NCI-H69 (cell line): ENCODE measurements at regions not wholly inside any gene's neighbourhood (a gene's known extent, or its start where the extent isn't known, plus 50 kb on each side); places are given as distances from the start of the nearest gene placed in this dataset.

Experiments
- DNase-seq: peaks from one replicate; lab custom pipeline; 2025; lab: John Stamatoyannopoulos, UW

DNA sequence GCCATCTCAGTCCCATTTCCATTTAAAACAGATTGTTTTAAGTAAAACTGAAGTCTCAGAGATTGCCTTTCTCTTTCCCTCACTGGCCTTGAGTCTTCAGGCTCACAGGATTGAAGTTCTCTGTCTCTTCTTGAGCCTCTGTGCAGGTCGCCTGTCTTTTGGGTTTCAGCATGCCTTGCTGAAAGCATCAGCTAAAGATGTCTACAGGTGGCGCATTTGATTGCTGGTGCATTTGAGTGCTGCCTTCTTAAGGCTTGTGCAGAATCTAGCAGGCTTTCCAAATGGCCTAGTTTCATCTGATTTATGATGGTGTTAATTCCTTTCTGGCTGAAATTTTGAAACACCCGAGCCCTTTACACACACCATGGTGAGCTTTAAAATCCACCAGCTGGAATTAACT lies 1062.2 kb upstream of the FBXO33 start:
- no peak for DNase-seq

DNA sequence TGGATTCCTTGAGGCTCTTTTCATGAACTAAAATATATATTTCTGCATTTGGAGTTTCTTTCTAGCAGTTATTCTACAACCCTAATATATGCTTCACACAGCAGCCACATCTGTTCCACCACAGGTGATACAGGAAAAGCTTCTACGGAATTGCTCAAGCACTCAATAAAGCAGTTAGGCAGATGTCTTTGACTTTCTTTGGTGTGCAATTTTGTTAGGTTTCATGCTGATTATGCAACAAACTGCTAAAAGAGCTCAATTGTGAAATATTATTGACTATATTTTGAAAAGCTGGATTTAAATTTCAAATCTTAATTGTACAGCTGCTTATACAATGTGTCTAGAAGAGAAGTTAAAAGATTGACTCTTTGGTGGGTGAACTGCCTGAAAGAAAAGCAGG lies 1055.6 kb upstream of the FBXO33 start:
- DNase-seq, result no peak

DNA sequence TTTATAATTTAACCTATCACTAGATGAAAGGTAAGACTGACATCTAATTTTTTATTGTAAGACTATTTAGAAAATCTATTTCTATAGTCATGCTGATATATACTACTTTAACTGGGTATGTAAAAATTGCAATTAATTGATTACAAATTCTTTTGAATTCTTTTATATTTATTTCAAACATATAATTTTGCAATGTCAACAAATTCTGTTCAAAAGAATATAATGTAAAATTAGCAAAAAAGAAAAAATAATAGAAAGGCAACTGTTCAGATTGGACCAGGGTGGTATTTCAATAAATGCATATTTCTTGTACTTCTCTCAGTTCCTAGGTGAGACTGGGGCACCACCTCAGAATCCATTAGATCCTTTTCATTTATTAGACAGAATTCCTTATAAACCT lies 1053.5 kb upstream of the FBXO33 start:
- DNase-seq, result no peak

DNA sequence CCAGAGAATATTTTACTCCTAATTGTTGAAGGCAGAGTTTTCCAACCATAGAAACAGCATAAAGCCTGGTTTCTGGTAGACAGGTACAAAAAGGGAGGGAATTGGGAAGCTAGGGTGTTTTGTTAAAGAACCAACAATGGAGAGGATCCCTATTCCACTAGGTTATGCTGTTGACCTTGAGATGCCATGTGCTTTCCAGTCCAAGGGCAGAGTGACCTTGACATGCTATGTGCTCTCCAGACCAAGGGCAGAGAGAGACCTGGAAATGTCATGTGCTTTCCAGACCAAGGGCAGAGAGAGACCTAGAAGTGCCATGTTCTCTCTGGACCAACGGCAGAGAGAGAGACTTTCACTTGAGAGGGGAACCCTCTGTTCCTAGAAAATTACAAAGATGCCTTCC lies 1043.8 kb upstream of the FBXO33 start:
- no peak for DNase-seq

DNA sequence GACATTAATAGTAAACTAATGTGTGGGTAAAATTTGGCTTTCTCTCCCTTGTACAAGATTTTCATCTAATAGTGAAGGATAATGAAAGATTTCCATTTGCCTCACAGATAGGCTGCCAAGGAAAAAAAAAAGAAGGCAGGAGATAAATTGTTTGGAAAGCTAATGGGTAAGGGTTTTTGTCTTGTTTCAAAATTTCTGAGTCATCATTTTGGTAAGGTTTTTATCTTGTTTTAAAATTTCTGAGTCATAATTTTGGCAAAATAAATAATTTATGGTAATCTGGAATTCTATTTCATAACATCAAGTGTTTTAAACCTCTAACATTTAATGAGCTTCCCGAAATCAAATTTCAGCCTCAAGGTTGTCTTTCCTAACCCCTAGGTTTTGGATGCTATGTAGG lies 1035.7 kb upstream of the FBXO33 start:
- no peak for DNase-seq

DNA sequence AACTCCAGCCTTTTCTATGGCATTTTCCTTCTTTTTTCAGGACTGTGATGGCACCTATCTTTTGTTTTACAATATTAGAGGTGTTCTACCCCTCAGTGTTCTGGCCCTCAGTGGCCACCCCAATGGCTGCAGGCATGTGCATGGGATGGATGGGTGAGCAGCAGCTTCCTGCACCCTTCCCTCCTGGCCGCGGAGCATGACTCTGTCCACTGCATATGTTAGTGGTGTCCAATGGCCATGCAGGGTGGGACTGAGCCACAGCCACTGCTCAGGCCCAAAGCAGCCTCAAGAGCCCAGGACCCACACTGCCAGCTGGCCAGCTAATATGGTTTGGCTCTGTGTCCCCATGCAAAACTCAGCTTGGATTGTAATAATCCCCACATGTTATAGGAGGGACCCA lies 1032.3 kb upstream of the FBXO33 start:
- DNase-seq, result no peak

DNA sequence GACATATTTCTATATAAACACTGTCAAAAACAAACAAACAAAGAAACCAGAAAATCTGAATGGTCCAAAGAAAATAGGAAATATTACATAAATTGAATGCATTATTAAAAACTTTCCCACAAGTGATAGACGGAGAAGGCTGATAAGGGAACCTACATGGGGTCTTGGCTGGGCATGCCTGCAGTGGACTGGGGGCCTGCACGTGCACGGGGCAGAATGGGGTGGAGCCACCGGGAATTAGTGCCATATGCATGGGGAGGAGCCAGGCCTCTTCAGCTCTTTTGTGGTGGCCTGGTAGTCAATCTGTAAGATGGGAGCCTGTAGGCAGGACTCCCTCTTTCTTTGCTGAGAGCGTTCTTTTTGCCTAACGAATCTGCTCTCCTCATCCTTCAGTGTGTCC lies 1031.7 kb upstream of the FBXO33 start:
- no peak for DNase-seq

DNA sequence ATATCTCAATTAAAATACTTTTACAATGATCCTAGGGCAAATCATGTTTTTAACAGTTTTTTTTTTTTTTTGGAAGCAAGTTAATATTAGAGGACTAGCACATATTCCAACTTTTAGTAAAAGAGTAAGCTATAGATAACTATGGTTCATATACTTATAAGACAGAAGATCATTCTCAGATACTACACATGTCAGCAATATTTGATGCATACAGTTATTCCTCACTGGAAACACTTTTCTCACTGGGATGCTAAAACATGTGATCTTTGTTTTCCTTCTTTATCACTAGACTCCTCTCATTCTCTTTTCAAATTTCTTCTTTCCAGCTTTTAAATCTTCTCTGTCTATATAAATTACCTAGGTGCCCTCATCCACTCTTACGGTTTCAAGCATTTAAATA lies 1020.4 kb upstream of the FBXO33 start:
- DNase-seq, result no peak

DNA sequence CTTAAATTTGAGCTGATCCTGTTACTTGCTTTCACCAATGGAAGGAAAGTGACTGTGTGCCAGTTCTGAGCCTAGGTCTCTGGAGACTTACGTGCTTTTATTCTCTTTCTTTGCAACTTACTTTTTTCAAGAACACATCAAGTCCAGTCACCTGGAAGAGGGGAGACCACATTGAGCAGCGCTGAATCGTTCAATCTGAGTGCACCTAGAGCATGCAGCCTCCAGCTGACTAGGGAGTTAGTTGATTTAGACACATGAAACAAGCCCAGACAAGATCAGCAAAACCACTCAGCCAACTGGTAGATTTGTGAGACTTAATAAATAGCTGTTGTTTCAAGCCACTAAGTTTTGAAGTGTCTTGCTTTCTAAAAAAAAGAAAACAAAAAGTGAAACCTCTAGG lies 1014.8 kb upstream of the FBXO33 start:
- peak; percentile 28 for DNase-seq

DNA sequence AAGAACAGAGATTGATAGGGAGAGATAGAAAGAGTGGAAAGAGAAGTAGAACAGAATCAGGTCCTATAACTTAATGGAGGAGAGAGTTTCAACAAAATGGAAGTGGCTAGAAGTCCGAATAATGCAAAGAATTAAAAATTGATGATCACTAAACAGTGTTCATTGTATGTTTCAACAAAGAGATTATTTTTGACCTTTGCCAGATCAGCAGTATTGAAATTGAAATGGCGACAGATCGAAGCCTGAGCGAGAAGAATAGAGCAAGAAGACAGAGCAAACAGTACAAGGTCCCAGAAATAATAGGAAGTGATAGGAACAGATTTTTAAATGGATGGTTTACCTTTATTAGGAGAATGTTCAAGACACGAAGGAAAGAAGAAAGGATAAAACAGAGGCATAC lies 1012.8 kb upstream of the FBXO33 start:
- no peak for DNase-seq

DNA sequence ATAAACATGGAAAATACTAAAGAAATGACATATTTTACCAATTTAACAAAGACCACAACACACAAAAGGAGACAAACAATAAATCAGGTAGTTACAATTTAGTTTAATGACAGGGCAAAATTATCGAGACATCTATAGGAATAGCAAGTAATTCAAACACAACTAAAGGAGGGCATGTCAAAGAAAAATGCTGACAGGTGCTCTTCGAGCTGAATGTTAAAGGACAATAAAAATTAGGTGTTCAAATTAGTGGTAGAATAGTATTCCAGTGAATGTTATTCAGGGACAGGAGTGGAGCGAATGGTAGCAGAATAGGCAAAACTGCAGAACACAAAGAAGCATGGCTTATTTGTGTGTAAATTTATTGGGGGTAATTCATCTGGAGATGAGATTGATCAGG lies 1004.3 kb upstream of the FBXO33 start:
- no peak for DNase-seq

DNA sequence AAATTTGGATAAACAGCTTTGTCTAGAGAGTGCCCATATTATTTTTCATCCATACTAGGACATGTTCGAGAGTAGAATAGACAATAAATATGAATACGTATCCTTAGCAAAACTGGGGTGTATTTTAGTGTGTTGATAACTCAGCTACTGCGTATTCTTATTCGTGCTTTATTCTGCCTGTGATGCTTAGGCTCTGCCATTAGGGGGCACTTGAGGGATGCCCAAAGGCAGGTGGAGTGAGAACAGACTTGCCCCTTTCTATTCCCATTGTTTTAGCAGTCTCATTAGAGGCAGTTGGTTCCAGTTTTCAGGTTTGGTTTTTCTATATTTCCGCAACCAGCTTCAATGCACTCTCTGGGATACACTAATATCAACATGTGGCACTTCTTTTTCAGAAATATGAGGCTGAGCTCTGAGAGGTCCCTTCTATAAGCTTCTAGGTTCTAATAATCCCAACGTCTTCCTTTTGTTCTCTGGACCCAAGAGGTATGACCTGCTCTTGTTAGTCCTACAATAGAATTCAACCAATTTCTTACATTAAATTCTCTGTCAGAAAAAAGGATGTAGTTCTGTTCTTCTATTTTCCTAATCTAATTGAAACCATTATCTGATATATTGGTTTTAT lies 985.7 kb upstream of the FBXO33 start:
- peak; percentile 67 for DNase-seq

DNA sequence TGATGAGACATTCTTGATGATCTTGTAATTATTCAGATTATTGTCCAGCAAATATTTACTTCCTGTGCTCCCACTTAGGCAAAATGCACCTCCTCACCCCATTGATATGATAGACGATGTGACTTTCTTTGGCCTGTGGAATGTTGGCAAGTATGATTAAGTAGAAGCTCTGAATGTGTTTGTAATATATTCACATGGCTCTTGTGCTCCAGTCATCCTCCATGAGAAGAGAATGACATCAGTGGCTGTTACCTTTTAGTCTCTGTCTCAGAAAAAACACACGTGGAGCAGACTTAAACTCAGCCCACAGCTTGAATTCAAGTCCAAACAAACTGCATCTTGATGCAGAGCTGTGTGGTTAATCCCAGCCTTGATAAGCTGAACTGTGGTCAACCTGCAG lies 984.3 kb upstream of the FBXO33 start:
- DNase-seq, result no peak

DNA sequence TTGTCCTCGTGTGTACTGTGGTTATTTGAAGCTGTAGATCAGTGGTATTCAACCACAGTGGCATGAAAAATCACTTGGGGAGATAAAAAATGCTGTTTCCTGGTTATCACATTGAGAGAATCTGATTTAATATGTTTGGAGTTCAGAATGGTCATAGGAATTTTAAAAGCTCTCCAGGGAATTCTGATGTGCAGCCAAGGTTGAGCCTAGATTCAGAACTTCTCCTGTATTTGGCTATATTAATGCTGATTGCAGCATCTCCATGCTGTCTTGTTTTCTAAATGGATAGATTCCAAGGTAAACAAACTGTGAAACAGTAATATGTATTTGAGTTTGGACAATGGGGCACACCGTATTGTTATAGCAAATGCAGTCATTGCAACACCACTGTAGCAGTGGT lies 982.2 kb upstream of the FBXO33 start:
- DNase-seq, result peak; percentile 75

DNA sequence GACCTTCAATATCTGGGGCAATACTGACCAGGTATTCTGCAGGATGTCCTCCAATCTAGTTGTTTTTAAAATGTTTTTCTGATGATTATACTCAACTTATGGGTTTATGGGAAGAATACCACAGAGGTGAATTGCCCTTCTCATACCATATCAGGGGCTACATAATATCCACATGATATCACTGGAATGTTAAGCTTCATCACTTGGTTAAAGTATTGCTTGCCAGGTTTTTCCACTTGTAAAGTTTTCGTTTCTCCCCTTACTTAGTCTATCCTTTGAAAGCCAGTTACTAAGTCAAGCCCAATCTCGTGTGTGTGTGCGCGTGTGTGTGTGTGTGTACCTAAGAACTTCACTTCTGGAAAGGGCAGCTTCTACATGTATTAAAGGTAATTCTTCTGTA lies 980.9 kb upstream of the FBXO33 start:
- no peak for DNase-seq

DNA sequence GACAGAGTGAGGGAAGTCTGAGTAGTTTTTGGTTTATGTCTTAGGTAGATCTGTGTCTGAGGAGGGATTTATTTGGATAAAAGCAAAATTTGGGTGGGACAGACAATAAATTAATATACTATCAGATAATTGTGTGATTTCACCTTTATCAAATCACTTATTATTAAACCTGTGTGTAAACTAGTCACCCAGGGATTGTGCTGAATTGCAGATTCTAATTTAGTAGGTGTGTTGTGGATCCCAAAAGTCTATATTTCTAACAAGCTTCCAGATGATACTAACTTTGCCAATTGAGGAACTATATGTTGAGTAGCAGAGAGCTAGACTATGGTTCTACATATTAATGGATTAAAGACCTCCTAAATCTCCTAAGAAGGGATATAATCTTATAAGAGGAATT lies 978.5 kb upstream of the FBXO33 start:
- DNase-seq, result no peak

DNA sequence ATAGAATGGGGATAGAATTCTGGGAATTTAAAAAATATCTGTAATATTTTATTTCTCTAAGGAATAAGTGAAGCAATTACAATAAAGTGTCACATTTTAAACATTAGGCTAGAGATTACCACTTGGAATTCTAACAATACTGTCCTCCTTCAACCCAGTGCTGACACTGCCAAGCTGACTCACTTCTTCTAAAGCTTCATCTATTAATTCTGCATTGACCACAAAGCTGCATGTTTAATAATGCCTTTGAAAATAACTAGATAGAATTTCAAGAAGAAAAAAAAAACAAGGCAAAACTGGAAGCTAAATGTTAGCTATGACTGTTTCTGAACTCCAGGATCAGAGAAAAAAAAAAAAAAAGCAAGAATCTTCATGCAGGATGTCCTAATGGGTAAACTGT lies 970.7 kb upstream of the FBXO33 start:
- no peak for DNase-seq

DNA sequence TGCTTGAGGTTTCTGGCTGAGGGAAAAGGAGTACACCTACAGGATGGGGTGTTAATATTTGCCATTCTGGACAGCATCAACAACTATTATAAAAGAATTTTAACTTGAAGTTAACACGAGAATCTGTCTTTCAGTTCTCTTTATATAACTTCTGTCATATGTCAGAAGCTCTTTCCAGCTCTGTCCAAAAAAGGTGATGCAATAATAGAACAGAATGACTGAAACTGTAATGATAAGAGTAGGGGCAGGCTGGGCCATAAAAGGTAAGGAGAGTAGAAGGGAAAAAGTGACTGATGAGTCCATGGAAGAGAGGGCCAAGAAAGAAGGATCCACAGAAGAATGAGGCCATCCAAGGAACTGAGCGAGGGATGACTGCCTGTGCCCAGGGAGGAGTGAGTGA lies 966.7 kb upstream of the FBXO33 start:
- DNase-seq, result no peak

DNA sequence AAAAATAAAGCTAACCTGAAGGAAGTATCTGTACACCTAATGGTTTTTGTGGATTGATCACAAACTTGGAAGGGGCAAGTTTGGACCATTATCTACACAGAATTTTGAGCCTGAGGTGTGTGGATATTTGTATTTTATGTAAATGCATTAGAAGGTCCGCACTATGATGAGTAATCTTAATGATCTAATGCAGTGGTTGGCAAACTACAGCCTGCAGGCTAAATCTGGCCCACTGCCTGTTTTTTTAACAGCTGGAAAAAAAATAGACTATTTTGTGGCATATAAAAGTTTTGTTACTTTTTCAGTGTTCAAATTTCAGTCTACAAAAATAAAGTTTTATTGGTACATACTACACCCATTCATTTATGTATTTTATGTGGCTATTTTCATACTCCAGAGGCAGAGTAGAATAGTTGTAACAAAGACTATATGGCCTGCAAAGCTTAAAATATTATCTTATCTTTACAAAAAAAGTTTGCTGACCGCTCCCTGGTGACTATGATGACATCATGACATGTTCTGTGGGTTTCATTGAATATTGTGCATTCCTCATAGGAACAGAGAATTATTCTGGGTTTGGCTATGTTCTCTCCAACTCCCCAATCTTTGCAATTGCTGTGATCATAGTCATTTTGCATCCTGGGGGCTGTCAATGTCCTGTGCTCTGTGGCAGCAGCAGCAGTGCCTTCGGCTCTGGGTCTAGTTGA lies 962.6 kb upstream of the FBXO33 start:
- no peak for DNase-seq

DNA sequence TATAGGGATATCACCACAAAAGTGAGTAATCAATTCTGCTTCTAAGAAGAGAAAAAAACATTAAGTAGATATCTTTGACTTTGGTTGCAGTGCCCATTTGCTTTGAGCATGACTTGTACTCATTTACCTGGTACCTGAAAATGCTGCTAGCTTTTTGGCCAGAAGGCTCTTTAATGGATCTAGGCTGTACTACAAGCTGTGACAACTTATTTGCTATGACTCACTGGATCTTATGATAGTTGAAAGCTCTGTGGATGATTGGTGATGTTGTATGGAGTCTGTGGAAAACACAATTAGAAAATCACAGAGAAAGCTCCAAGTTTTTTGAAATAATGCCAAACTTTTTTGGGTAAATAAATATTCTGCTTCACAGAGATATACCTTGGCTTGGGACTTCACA lies 960.9 kb upstream of the FBXO33 start:
- DNase-seq, result peak; percentile 55

DNA sequence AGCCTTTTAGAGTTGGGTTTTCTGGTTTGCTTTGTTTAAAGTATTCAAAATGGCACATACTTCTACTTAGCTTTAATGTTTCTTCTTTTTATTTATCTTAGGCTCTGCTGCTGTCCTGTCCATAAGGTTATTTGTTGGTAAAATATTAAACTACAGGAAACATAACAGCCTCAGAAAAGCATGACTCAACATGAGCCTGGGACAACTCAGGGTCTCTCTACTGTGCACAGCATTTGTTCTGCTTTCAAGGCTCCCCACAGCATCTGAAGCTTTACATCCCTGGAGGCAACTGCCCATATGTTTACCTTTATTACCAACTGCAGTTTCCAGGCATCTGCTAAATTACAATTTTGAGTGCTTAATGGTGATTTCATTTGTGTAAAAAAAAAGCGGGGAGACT lies 954.2 kb upstream of the FBXO33 start:
- DNase-seq, result peak; percentile 86

DNA sequence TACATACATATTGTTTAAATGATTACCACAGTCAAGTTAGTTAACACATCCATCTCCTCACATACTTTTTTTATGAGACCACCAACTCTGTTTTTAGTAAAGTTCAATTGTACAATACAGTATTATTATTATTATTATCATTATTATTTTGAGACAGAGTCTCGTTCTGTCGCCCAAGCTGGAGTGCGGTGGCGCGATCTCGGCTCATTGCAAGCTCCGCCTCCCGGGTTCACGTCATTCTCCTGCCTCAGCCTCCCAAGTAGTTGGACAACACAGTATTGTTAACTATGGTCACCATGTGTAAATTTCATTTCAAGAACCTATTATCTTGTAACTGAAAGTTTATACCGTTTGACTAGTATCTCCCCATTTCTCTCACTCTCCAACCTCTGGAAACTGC lies 942.0 kb upstream of the FBXO33 start:
- no peak for DNase-seq

DNA sequence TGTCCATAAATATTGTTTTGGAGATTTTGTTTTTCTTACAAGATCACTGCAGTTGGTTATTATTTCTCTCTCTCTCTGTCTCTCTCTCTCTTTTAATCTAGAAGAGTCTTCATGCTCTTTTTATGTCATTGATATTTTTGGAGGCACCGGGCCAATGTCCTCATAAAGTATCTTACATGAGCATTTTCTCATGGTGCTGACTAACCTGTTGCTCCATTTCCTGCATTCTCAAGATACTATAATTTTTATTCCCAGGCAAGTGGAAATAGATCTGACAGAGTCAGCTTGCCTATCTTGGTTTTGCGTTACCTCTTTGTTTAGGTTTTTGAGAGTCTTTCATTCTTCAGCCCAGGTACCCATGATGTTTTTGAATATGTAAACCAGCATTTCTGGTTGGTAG lies 938.8 kb upstream of the FBXO33 start:
- DNase-seq, result no peak

DNA sequence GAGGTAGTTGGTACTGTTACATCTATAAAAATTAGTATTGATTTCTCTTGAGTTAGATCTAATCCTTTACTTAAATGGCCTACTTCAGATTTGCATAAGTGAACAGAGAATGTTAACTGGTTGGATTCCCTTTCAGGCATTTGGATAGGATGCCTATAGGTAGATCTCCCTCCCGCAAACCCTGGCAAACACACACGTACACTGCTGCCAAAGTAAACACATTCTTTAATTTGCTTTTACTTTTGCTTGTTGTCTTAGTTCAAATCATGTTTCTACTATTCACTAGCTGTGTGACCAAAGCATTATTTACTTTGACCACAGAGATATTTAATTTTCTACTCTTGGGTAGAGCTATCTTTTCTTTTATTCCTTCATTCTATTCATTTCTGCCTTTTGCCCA lies 936.1 kb upstream of the FBXO33 start:
- DNase-seq, result peak; percentile 80
